ENCODE measurements at regions not wholly inside any gene's neighbourhood (a gene's known extent, or its start where the extent isn't known, plus 50 kb on each side); places are given as distances from the start of the nearest gene placed in this dataset.

- WGBS (ENCODE audit: insufficient coverage, insufficient replicate concordance, low lambda C conversion rate, missing lambda C conversion rate) = 54% methylated on average over 2 of the region's 2 CpGs
- in situ Hi-C loops (cut with MboI) = no loop called here
- SMC1A ChIA-PET (ENCODE audit: uncharacterized antibody, unreplicated experiment) = interaction anchor here (0.6 to 2.5 kb wide), 13 partner anchors 10 to 921 kb away, joined by 3 to 8 read pairs (median 3); no protein-coding TSS in a partner anchor
Measured at GRCh38 chr3:104596551-104596950, 770.2 kb upstream of the ALCAM start.

More at GRCh38 chr3:104596551-104596950, 770.2 kb upstream of the ALCAM start:
- no peak for TF ChIP-seq JUNB (IDR thresholded peaks at IDR 0.05)
- no peak for TF ChIP-seq ZNF274 (IDR thresholded peaks at IDR 0.05; ENCODE audit: insufficient read depth, insufficient read length)
- TF ChIP-seq RAD21 (IDR thresholded peaks at IDR 0.05; ENCODE audit: insufficient read depth, low read depth, low read length) = peak; percentile 78
- no peak for TF ChIP-seq PBX3 (IDR thresholded peaks at IDR 0.05; ENCODE audit: insufficient replicate concordance, low read depth, low read length)
- TF ChIP-seq SREBF2 (IDR thresholded peaks at IDR 0.05; ENCODE audit: low read length) = no peak
- no peak for TF ChIP-seq CHD1 (IDR thresholded peaks at IDR 0.05; ENCODE audit: low read depth, low read length)
- peak; percentile 52 to 56 (median 56) for TF ChIP-seq CTCF (IDR thresholded peaks at IDR 0.05 in 2 of 3, conservative IDR thresholded peaks at IDR 0.05 in 1 of 3; ENCODE audit: control insufficient read depth in 2 of 3, extremely low read depth in 1 of 3, insufficient read depth in 1 of 3, low read depth in 3 of 3, low read length in 3 of 3)
- peak; percentile 62; the same call in 1 of the 2 replicates for TF ChIP-seq SMC3 (IDR thresholded peaks at IDR 0.05; ENCODE audit: borderline replicate concordance, low read length)
- no peak for TF ChIP-seq RELB (IDR thresholded peaks at IDR 0.05; ENCODE audit: low read depth)
- Histone ChIP-seq H3K4me1 (ENCODE audit: control insufficient read depth, insufficient read depth, low read length) (no peaks in the 10 kb centered on the region), H3K27me3 (replicated peaks in 1 of 2; ENCODE audit: control insufficient read depth in 2 of 2, insufficient read depth in 2 of 2, low read length in 1 of 2) (no peaks in the 10 kb centered on the region), H3K4me3 (no peak overlapping the region), H4K20me1 (ENCODE audit: control insufficient read depth, insufficient read depth) (no peaks in the 10 kb centered on the region), H2AFZ (ENCODE audit: control insufficient read depth, low read depth, low read length) (no peak overlapping the region), H3K4me2 (ENCODE audit: control insufficient read depth, insufficient read depth) (no peak overlapping the region), H3K9ac (ENCODE audit: control insufficient read depth, insufficient read depth, low read length) (no peak overlapping the region), H3K36me3 (ENCODE audit: control insufficient read depth in 2 of 2, insufficient read depth in 2 of 2, low read length in 1 of 2) (no peaks in the 10 kb centered on the region), H3K9me3 (replicated peaks; ENCODE audit: control insufficient read depth, insufficient read depth, low read length) (no peaks in the 10 kb centered on the region), H3K27ac (ENCODE audit: control insufficient read depth, insufficient read depth) (no peak overlapping the region), H3K79me2 (ENCODE audit: control insufficient read depth, insufficient read depth, low read length) (no peaks in the 10 kb centered on the region)
- FAIRE-seq = peak; percentile 80
- peak; percentile 20 for DNase-seq (ENCODE audit: low read depth, low spot score)
- intact Hi-C loops (cut with micrococcal nuclease; ENCODE audit: unreplicated experiment) = loop anchor here (2.0 to 10.0 kb wide), 3 partner anchors 322 to 921 kb away; no protein-coding TSS in a partner anchor
- ChIA-PET RAD21 (ENCODE audit: unreplicated experiment) (interaction anchor here (0.6 to 0.8 kb wide), 3 partner anchors 535 to 775 kb away, joined by 3 to 4 read pairs (median 4); no protein-coding TSS in a partner anchor), POLR2A (no interaction called here), CTCF (interaction anchor here (0.6 to 3.8 kb wide), 17 partner anchors 10 to 922 kb away, joined by 3 to 20 read pairs (median 4); partner anchors contain the start of gene ALCAM)
- BruUV-seq (replicated peaks) = no TSS peak
- peak; percentile 91 for ATAC-seq
